ENCODE measurements at regions not wholly inside any gene's neighbourhood (a gene's known extent, or its start where the extent isn't known, plus 50 kb on each side); places are given as distances from the start of the nearest gene placed in this dataset.

GRCh38 chr2:163541943-163542342 lies 193.9 kb downstream of the FIGN start:
- ATAC-seq (no peak), DNase-seq (no peak)
- Histone ChIP-seq H3K27me3 (no peaks in the 10 kb centered on the region), H3K4me3 (no peak overlapping the region), H3K27ac (no peak overlapping the region), H3K4me1 (no peaks in the 10 kb centered on the region), H3K36me3 (no peaks in the 10 kb centered on the region), H3K9me3 (no peaks in the 10 kb centered on the region)
- intact Hi-C loops (cut with DNase I): no loop called here
- TF ChIP-seq CTCF (IDR thresholded peaks at IDR 0.05): no peak

GRCh38 chr2:163541495-163541894 lies 194.3 kb downstream of the FIGN start:
- no peak for TF ChIP-seq CTCF (IDR thresholded peaks at IDR 0.05)
- no peak for DNase-seq
- Histone ChIP-seq H3K27me3 (no peaks in the 10 kb centered on the region), H3K27ac (no peak overlapping the region), H3K36me3 (no peaks in the 10 kb centered on the region), H3K4me3 (no peak overlapping the region), H3K9me3 (no peaks in the 10 kb centered on the region), H3K4me1 (no peaks in the 10 kb centered on the region)
- intact Hi-C loops (cut with DNase I): no loop called here
- no peak for ATAC-seq

- no peaks in the 10 kb centered on the region for H3K4me1 ChIP-seq
- peaks cover 0 to 17% of the 10 kb centered on the region in 2 donors for H3K9me3 ChIP-seq
- no peaks in the 10 kb centered on the region for H3K36me3 ChIP-seq
- ATAC-seq (no peak), DNase-seq (no peak)
- no peaks in the 10 kb centered on the region for H3K27me3 ChIP-seq
- no peak for TF ChIP-seq CTCF (IDR thresholded peaks at IDR 0.05)
- no peak overlapping the region for H3K27ac ChIP-seq
- no peak overlapping the region for H3K4me3 ChIP-seq
- intact Hi-C loops (cut with DNase I): no loop called here
Observed at GRCh38 chr2:163528640-163529217, 207.1 kb downstream of the FIGN start.

GRCh38 chr2:163527381-163527780 lies 208.4 kb downstream of the FIGN start:
- H3K4me1 ChIP-seq: no peaks in the 10 kb centered on the region
- no peak overlapping the region for H3K4me3 ChIP-seq
- no peak for ATAC-seq
- no peak overlapping the region for H3K27ac ChIP-seq
- TF ChIP-seq CTCF (IDR thresholded peaks at IDR 0.05): no peak
- peaks cover 0 to 22% of the 10 kb centered on the region in 2 donors for H3K9me3 ChIP-seq
- H3K36me3 ChIP-seq: no peaks in the 10 kb centered on the region
- DNase-seq: no peak
- no peaks in the 10 kb centered on the region for H3K27me3 ChIP-seq
- intact Hi-C loops (cut with DNase I): no loop called here

GRCh38 chr2:163518762-163519161 lies 217.0 kb downstream of the FIGN start:
- peaks cover 0 to 11% of the 10 kb centered on the region in 2 donors for H3K9me3 ChIP-seq
- H3K4me3 ChIP-seq: no peak overlapping the region
- H3K4me1 ChIP-seq: no peaks in the 10 kb centered on the region
- intact Hi-C loops (cut with DNase I): no loop called here
- no peak for ATAC-seq
- DNase-seq: no peak
- H3K36me3 ChIP-seq: no peaks in the 10 kb centered on the region
- no peak overlapping the region for H3K27ac ChIP-seq
- no peak for TF ChIP-seq CTCF (IDR thresholded peaks at IDR 0.05)
- no peaks in the 10 kb centered on the region for H3K27me3 ChIP-seq
